PFSK-1 (cell line): ENCODE measurements at regions not wholly inside any gene's neighbourhood (a gene's known extent, or its start where the extent isn't known, plus 50 kb on each side); places are given as distances from the start of the nearest gene placed in this dataset.

ENCODE experiments used
- POLR2AphosphoS5 ChIP-seq: IDR thresholded peaks from 2 replicates; pipeline ENCODE4 v1.6.1; 2012; ENCODE audit warnings: low read depth, mild to moderate bottlenecking, control low read depth, low read length, moderate library complexity
- SIN3A ChIP-seq: IDR thresholded peaks from 2 replicates; pipeline ENCODE4 v1.6.1; 2012; ENCODE audit warnings: mild to moderate bottlenecking, low read length, moderate library complexity, borderline replicate concordance; ENCODE audit not compliant: insufficient read depth
- TAF1 ChIP-seq: IDR thresholded peaks from 2 replicates; pipeline ENCODE4 v1.6.1; 2012; ENCODE audit warnings: low read length, control low read depth, borderline replicate concordance; ENCODE audit not compliant: insufficient read depth

GRCh38 chr3:135766115-135766514, 199.4 kb upstream of the PPP2R3A start:
- TF ChIP-seq SIN3A (no peak), POLR2AphosphoS5 (no peak), TAF1 (no peak)
